H1 (cell line): ENCODE measurements at regions not wholly inside any gene's neighbourhood (a gene's known extent, or its start where the extent isn't known, plus 50 kb on each side); places are given as distances from the start of the nearest gene placed in this dataset.

Experiments
- CTCF ChIA-PET: fragments of 300-600 bp; sonication (Branson Sonifier 250); formaldehyde crosslinking; loops from one replicate; lab custom pipeline; 2021; ENCODE audit not compliant: partially characterized antibody; lab: Charles Lee
- POLR2A ChIA-PET: fragments of 300-600 bp; sonication (Branson Sonifier 250); formaldehyde crosslinking; loops from one replicate; lab custom pipeline; 2021; ENCODE audit warnings: inconsistent platforms; ENCODE audit not compliant: partially characterized antibody; lab: Charles Lee
- DNase-seq, 2 experiments: peaks; one replicate each; pipeline versions ENCODE4 v3.0.0 to v3.0.0-alpha.2; 2010 to 2022; ENCODE audit warnings: low spot score in 2 of 2, low read depth in 1 of 2, mixed read lengths in 1 of 2
- FAIRE-seq: peaks from 2 replicates; lab custom pipeline; 2011; peaks lifted over from hg19 to GRCh38; lab: Jason Lieb, UNC
- H2AFZ ChIP-seq: 2 replicates; pipeline ENCODE4 v1.8.1; 2012; ENCODE audit warnings: low read length, inconsistent platforms
- H2AK5ac ChIP-seq: 2 replicates; pipeline ENCODE4 v1.6.1; 2013; ENCODE audit warnings: low read depth, low read length
- H2BK120ac ChIP-seq: replicated peaks from 2 replicates; pipeline ENCODE3; 2013; ENCODE audit warnings: low read depth, low read length, inconsistent platforms
- H2BK12ac ChIP-seq: 2 replicates; pipeline ENCODE4 v1.6.1; 2013; ENCODE audit warnings: low read depth, low read length
- H2BK15ac ChIP-seq: 2 replicates; pipeline ENCODE4 v1.6.1; 2013; ENCODE audit warnings: low read length
- H2BK20ac ChIP-seq: 2 replicates; pipeline ENCODE4 v1.6.1; 2013; ENCODE audit warnings: low read length
- H2BK5ac ChIP-seq: 2 replicates; pipeline ENCODE4 v1.6.1; 2013; ENCODE audit warnings: low read depth, low read length
- H3K14ac ChIP-seq: 2 replicates; pipeline ENCODE4 v1.6.1; 2013; ENCODE audit warnings: inconsistent platforms; ENCODE audit not compliant: insufficient read length
- H3K18ac ChIP-seq: 2 replicates; pipeline ENCODE4 v1.6.1; 2013; ENCODE audit warnings: low read length; ENCODE audit errors: extremely low read depth
- H3K23ac ChIP-seq: 2 replicates; pipeline ENCODE4 v1.6.1; 2013; ENCODE audit warnings: inconsistent platforms; ENCODE audit not compliant: insufficient read length
- H3K23me2 ChIP-seq: 2 replicates; pipeline ENCODE4 v1.6.1; 2013; ENCODE audit warnings: low read depth, low read length
- H3K27ac ChIP-seq: 2 replicates; pipeline ENCODE4 v1.6.1; 2011; ENCODE audit warnings: low read depth, low read length, inconsistent platforms
- H3K27me3 ChIP-seq, 4 experiments: replicated peaks in 1 of 4; 1 replicate in 1 of 4; 2 replicates in 3 of 4; pipeline versions ENCODE4 v1.6.1 to v1.8.1; 2011 to 2013; ENCODE audit warnings: low read length in 3 of 4, mild to moderate bottlenecking in 3 of 4, inconsistent platforms in 2 of 4, mixed read lengths in 2 of 4, moderate library complexity in 1 of 4; ENCODE audit not compliant: control insufficient read depth in 3 of 4, insufficient read depth in 3 of 4; ENCODE audit errors: extremely low read depth in 1 of 4
- H3K36me3 ChIP-seq, 4 experiments: 2 replicates each; pipeline versions ENCODE4 v1.6.1 to v1.8.1; 2011 to 2013; ENCODE audit warnings: mild to moderate bottlenecking in 4 of 4, low read length in 3 of 4, moderate library complexity in 2 of 4, control low read depth in 1 of 4, inconsistent platforms in 1 of 4; ENCODE audit not compliant: insufficient read depth in 4 of 4, control insufficient read depth in 2 of 4
- H3K4ac ChIP-seq: replicated peaks from 2 replicates; pipeline ENCODE3; 2013; ENCODE audit warnings: low read length, low read depth, mixed read lengths, inconsistent platforms; ENCODE audit not compliant: insufficient read length
- H3K4me1 ChIP-seq, 4 experiments: replicated peaks in 1 of 4; 1 replicate in 1 of 4; 2 replicates in 3 of 4; pipeline versions ENCODE4 v1.6.1 to v1.8.1; 2011 to 2013; ENCODE audit warnings: low read length in 3 of 4, inconsistent platforms in 2 of 4, mixed read lengths in 1 of 4; ENCODE audit not compliant: insufficient read depth in 4 of 4, control insufficient read depth in 3 of 4
- H3K4me2 ChIP-seq, 2 experiments: 2 replicates each; pipeline versions ENCODE4 v1.6.1 to v1.8.1; 2011 to 2013; ENCODE audit warnings: low read depth in 2 of 2, low read length in 2 of 2, control low read depth in 1 of 2, inconsistent platforms in 1 of 2, mild to moderate bottlenecking in 1 of 2; ENCODE audit not compliant: insufficient read depth in 1 of 2
- H3K4me3 ChIP-seq, 4 experiments: fragments of 200-600, 300-600 bp in 1 of 4; sonication (generic), shearing (Covaris generic), sonication (Bioruptor Twin) in 1 of 4; 2 replicates each; pipeline versions ENCODE4 v1.5.1 to v1.8.1; 2011 to 2016; ENCODE audit warnings: low read length in 4 of 4, low read depth in 3 of 4, control low read depth in 2 of 4, inconsistent platforms in 2 of 4, mild to moderate bottlenecking in 2 of 4, mixed read lengths in 1 of 4, moderate library complexity in 1 of 4; ENCODE audit not compliant: insufficient read depth in 2 of 4; ENCODE audit errors: extremely low read depth in 1 of 4
- H3K56ac ChIP-seq: replicated peaks from 2 replicates; pipeline ENCODE3; 2013; ENCODE audit warnings: low read depth, mild to moderate bottlenecking, mixed read lengths, low read length, inconsistent platforms; ENCODE audit not compliant: insufficient read length
- H3K79me1 ChIP-seq: 2 replicates; pipeline ENCODE4 v1.6.1; 2013; ENCODE audit warnings: low read depth, low read length, control low read depth
- H3K79me2 ChIP-seq, 2 experiments: 2 replicates each; pipeline versions ENCODE4 v1.6.1 to v1.8.1; 2012 to 2013; ENCODE audit warnings: low read length in 2 of 2, mild to moderate bottlenecking in 2 of 2, inconsistent platforms in 1 of 2; ENCODE audit not compliant: insufficient read depth in 2 of 2, control insufficient read depth in 1 of 2
- H3K9ac ChIP-seq, 4 experiments: replicated peaks in 1 of 4; 1 replicate in 1 of 4; 2 replicates in 3 of 4; pipeline versions ENCODE4 v1.6.1 to v1.8.1; 2011 to 2013; ENCODE audit warnings: low read depth in 3 of 4, low read length in 3 of 4, control low read depth in 2 of 4, mild to moderate bottlenecking in 2 of 4, moderate library complexity in 2 of 4, inconsistent platforms in 1 of 4; ENCODE audit errors: extremely low read depth in 1 of 4
- H3K9me3 ChIP-seq, 2 experiments: 2 replicates each; pipeline versions ENCODE4 v1.6.1 to v1.8.1; 2012 to 2013; ENCODE audit warnings: mild to moderate bottlenecking in 2 of 2, moderate library complexity in 2 of 2, control low read depth in 1 of 2, inconsistent platforms in 1 of 2, low read depth in 1 of 2, low read length in 1 of 2, mixed read lengths in 1 of 2; ENCODE audit not compliant: insufficient read depth in 2 of 2
- H4K20me1 ChIP-seq, 2 experiments: replicated peaks in 1 of 2; 2 replicates each; pipeline versions ENCODE3 to v1.8.1; 2011 to 2013; ENCODE audit warnings: inconsistent platforms in 2 of 2, low read length in 2 of 2, mild to moderate bottlenecking in 1 of 2; ENCODE audit not compliant: insufficient read depth in 2 of 2, control insufficient read depth in 1 of 2
- H4K5ac ChIP-seq: 2 replicates; pipeline ENCODE4 v1.6.1; 2013; ENCODE audit warnings: low read length, low read depth, mixed read lengths, inconsistent platforms; ENCODE audit not compliant: insufficient read length
- H4K8ac ChIP-seq: 2 replicates; pipeline ENCODE4 v1.8.0; 2013; ENCODE audit warnings: mild to moderate bottlenecking, moderate library complexity, low read length, inconsistent platforms; ENCODE audit not compliant: insufficient read depth; ENCODE audit errors: extremely low read depth
- H4K91ac ChIP-seq: replicated peaks from 2 replicates; pipeline ENCODE3; 2013; ENCODE audit warnings: low read length, mixed read lengths, inconsistent platforms; ENCODE audit not compliant: insufficient read length
- BCL11A ChIP-seq, 2 experiments: IDR thresholded peaks; one replicate each; pipeline ENCODE4 v1.6.1; 2011; ENCODE audit warnings: low read depth in 2 of 2, low read length in 2 of 2, mild to moderate bottlenecking in 2 of 2
- E2F6 ChIP-seq: IDR thresholded peaks from 2 replicates; pipeline ENCODE4 v1.6.1; 2012; ENCODE audit warnings: inconsistent platforms
- GABPA ChIP-seq: IDR thresholded peaks from 2 replicates; pipeline ENCODE4 v1.6.1; 2011; ENCODE audit warnings: mild to moderate bottlenecking, low read length, moderate library complexity, borderline replicate concordance; ENCODE audit not compliant: insufficient read depth
- NANOG ChIP-seq: IDR thresholded peaks from 2 replicates; pipeline ENCODE4 v1.6.1; 2011; ENCODE audit warnings: low read length, low read depth, mild to moderate bottlenecking, inconsistent platforms; ENCODE audit not compliant: insufficient read depth, poor library complexity, severe bottlenecking
- TAF1 ChIP-seq: IDR thresholded peaks from 2 replicates; pipeline ENCODE4 v1.6.1; 2011; ENCODE audit warnings: mild to moderate bottlenecking, low read depth, low read length
- WGBS, 2 experiments: shearing (Covaris generic) in 1 of 2; methylation state at CpG; one replicate each; pipeline versions ENCODE4 v1.1.6 to v1.1.7; 2013 to 2015; ENCODE audit warnings: low lambda C conversion rate in 2 of 2, mixed read lengths in 2 of 2, inconsistent platforms in 1 of 2, low coverage in 1 of 2, missing lambda C conversion rate in 1 of 2; ENCODE audit not compliant: insufficient replicate concordance in 2 of 2, insufficient coverage in 1 of 2, insufficient read length in 1 of 2; ENCODE audit errors: extremely low coverage in 1 of 2, missing lambda C conversion rate in 1 of 2; 5-methylcytosine and 5-hydroxymethylcytosine counted together

GRCh38 chr7:25944777-25945515 is 207.1 kb upstream of the NFE2L3 start:
- Histone ChIP-seq H3K14ac (no peak overlapping the region), H4K20me1 (peaks cover 2% of the 10 kb centered on the region in 2 experiments), H3K18ac (no peak overlapping the region), H3K36me3 (no peaks in the 10 kb centered on the region; a peak in 1 of 8 replicates), H3K79me2 (peaks cover 0 to 25% of the 10 kb centered on the region in 2 experiments; a peak in 2 of 4 replicates), H3K4ac (no peak overlapping the region), H2BK120ac (no peak overlapping the region), H3K4me1 (peaks cover 2 to 15% (median 12%) of the 10 kb centered on the region in 4 experiments), H2BK12ac (no peak overlapping the region; the same call in 1 of the 2 replicates), H4K91ac (no peak overlapping the region), H3K23ac (no peak overlapping the region), H3K9ac (no peak overlapping the region), H3K27ac (no peak overlapping the region), H3K23me2 (peaks cover 2% of the 10 kb centered on the region), H3K27me3 (no peaks in the 10 kb centered on the region), H2AK5ac (no peak overlapping the region), H4K5ac (no peak overlapping the region), H3K56ac (no peak overlapping the region), H2AFZ (no peak overlapping the region), H2BK5ac (no peak overlapping the region), H2BK15ac (no peak overlapping the region), H3K4me3 (no peak overlapping the region), H3K9me3 (no peaks in the 10 kb centered on the region), H2BK20ac (no peak overlapping the region), H4K8ac (no peak overlapping the region), H3K79me1 (peaks cover 2% of the 10 kb centered on the region; the same call in 1 of the 2 replicates), H3K4me2 (no peak overlapping the region)
- POLR2A ChIA-PET = interaction anchor here (1.6 to 1.7 kb wide), 2 partner anchors 9 to 417 kb away, joined by 3 to 5 read pairs; no protein-coding TSS in a partner anchor
- DNase-seq (no peak), FAIRE-seq (no peak)
- CTCF ChIA-PET = interaction anchor here (0.9 to 1.5 kb wide), 4 partner anchors 11 to 146 kb away, joined by 3 to 5 read pairs (median 4); no protein-coding TSS in a partner anchor
- 82% methylated on average over 8 of the region's 8 CpGs; no CpG with 5 or more reads in 1 of the 2 experiments for WGBS, 2 experiments
- no peak for TF ChIP-seq NANOG
- TF ChIP-seq BCL11A (IDR thresholded peaks at IDR 0.05; ENCODE audit: low read depth in 2 of 2, low read length in 2 of 2) = no peak
- no peak for TF ChIP-seq E2F6
- TF ChIP-seq TAF1 = no peak
- no peak for TF ChIP-seq GABPA
